ENCODE measurements at regions not wholly inside any gene's neighbourhood (a gene's known extent, or its start where the extent isn't known, plus 50 kb on each side); places are given as distances from the start of the nearest gene placed in this dataset.

DNA sequence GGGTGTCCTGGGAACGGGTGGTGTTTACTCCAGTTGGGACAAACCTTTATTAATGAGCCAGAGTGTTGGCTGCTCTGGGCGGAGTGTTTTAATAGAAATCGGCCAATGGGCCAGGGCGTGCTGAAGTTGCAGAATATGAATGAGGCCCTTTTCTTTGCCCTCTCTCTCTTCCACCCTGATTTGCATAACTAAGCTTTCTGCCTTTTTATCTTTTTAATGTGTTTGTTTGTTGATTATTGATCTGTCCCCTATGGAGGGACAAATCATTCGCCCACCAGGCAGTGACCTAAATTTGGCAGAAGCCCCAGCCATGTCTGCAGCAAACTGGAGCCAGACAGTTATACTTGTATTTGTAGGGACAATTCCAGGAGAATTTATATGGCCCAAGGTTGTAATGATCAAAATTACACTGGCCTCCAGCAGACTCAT is 420.9 kb downstream of the PREX1 start:
- TF ChIP-seq ELF4 (CRISPR knock-in tag; IDR thresholded peaks at IDR 0.05; ENCODE audit: low read depth), result no peak
- no peak for TF ChIP-seq ZNF512 (CRISPR knock-in tag; IDR thresholded peaks at IDR 0.05; ENCODE audit: borderline replicate concordance)
- TF ChIP-seq, protein P1, sequence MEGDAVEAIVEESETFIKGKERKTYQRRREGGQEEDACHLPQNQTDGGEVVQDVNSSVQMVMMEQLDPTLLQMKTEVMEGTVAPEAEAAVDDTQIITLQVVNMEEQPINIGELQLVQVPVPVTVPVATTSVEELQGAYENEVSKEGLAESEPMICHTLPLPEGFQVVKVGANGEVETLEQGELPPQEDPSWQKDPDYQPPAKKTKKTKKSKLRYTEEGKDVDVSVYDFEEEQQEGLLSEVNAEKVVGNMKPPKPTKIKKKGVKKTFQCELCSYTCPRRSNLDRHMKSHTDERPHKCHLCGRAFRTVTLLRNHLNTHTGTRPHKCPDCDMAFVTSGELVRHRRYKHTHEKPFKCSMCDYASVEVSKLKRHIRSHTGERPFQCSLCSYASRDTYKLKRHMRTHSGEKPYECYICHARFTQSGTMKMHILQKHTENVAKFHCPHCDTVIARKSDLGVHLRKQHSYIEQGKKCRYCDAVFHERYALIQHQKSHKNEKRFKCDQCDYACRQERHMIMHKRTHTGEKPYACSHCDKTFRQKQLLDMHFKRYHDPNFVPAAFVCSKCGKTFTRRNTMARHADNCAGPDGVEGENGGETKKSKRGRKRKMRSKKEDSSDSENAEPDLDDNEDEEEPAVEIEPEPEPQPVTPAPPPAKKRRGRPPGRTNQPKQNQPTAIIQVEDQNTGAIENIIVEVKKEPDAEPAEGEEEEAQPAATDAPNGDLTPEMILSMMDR (IDR thresholded peaks at IDR 0.05), result no peak
- TF ChIP-seq ZNF425 (CRISPR knock-in tag; conservative IDR thresholded peaks at IDR 0.05), result no peak
